ENCODE measurements at regions not wholly inside any gene's neighbourhood (a gene's known extent, or its start where the extent isn't known, plus 50 kb on each side); places are given as distances from the start of the nearest gene placed in this dataset.

DNA sequence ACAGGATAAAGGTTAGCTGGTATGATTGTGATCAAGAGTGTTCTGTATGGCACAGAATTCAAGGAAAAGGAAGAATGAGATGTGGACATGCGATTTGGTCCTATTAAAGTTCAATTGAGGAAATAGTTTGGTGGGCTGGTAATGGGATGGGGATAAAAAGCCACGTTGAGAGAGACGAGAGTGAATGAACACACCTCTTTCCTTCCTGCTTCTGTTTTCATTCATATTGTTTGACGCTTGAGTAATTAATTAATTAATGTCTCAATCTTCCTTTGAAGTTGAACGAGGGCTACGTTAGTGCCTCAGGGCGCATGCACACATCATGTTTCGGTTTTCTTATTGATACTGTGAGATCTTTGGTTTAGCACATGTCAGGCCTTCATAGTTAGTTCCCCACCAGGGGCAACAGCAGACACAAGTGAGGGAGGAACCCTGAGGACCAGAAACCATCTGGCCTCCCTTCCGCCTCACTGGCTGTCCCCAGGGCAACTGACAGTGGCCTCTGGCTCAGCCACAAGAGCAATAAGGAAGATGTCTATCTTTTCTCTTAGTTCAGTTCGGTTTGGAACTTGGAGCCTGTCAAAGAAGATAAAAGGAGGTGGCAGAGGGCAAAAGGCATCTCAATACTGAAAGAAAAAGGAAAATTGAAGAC lies 116.0 kb downstream of the LIPG start:
- H3K4me3 ChIP-seq (ENCODE audit: low read depth, low read length): no peak overlapping the region
- no peaks in the 10 kb centered on the region for H3K36me3 ChIP-seq (ENCODE audit: insufficient read depth, low read length)
- H3K27me3 ChIP-seq (ENCODE audit: insufficient read depth, low read length): peaks cover 8% of the 10 kb centered on the region; the same call in 1 of the 2 replicates
- H3K27ac ChIP-seq (ENCODE audit: low read depth, low read length): no peak overlapping the region
- no peak overlapping the region for H2AFZ ChIP-seq (ENCODE audit: low read length, unreplicated experiment)
- H3K4me1 ChIP-seq (ENCODE audit: control insufficient read depth, insufficient read depth, low read length, unreplicated experiment): peaks cover 7% of the 10 kb centered on the region
- H3K79me2 ChIP-seq (ENCODE audit: control insufficient read depth, insufficient read depth, low read length, unreplicated experiment): no peaks in the 10 kb centered on the region

DNA sequence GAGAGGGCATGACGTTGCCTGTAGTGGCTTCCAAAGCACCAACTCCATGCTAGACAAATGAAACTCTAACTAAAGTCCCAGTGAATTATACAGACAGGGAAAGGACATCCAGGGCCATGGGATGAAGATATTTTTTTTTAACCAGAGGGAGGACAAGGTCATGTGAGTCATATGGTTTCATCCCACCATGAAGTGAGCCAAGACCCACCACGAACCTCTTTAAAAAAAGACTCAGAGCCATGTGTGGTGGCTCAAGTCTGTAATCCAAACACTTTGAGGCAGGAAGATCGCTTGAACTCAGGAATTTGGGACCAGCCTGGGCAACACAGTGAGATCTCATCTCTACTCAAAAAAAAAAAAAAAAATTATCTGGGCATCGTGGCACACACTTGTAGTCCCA lies 115.2 kb downstream of the LIPG start:
- H3K79me2 ChIP-seq (ENCODE audit: control insufficient read depth, insufficient read depth, low read length, unreplicated experiment): no peaks in the 10 kb centered on the region
- H3K36me3 ChIP-seq (ENCODE audit: insufficient read depth, low read length): no peaks in the 10 kb centered on the region
- H3K4me3 ChIP-seq (ENCODE audit: low read depth, low read length): no peak overlapping the region
- H3K27me3 ChIP-seq (ENCODE audit: insufficient read depth, low read length): peaks cover 8% of the 10 kb centered on the region; the same call in 1 of the 2 replicates
- no peak overlapping the region for H3K27ac ChIP-seq (ENCODE audit: low read depth, low read length)
- H3K4me1 ChIP-seq (ENCODE audit: control insufficient read depth, insufficient read depth, low read length, unreplicated experiment): peaks cover 2% of the 10 kb centered on the region
- no peak overlapping the region for H2AFZ ChIP-seq (ENCODE audit: low read length, unreplicated experiment)

DNA sequence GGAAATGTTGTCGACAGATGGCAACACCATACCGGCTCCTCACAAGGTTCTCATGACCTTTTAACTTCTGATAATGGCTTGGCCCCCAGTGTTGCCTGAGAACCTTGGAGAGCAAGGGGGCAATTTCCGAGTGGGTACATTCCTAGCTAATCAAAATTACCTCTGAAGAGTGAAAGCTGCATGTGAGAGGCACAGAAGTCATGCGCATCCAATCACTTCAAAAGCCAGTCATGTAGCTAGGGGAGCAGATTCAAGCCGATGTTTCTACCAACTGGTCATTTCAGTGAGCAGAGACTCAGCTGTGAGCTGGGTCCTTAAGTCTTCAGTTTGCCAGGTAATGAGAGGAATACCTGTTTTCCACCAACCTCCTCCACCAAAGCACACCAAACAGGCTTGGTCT lies 111.4 kb downstream of the LIPG start:
- Histone ChIP-seq H3K79me2 (ENCODE audit: control insufficient read depth, insufficient read depth, low read length, unreplicated experiment) (no peaks in the 10 kb centered on the region), H3K4me1 (ENCODE audit: control insufficient read depth, insufficient read depth, low read length, unreplicated experiment) (peaks cover 2% of the 10 kb centered on the region), H3K36me3 (ENCODE audit: insufficient read depth, low read length) (no peaks in the 10 kb centered on the region), H3K27me3 (ENCODE audit: insufficient read depth, low read length) (peaks cover 8% of the 10 kb centered on the region; the same call in 1 of the 2 replicates), H2AFZ (ENCODE audit: low read length, unreplicated experiment) (no peak overlapping the region), H3K4me3 (ENCODE audit: low read depth, low read length) (no peak overlapping the region), H3K27ac (ENCODE audit: low read depth, low read length) (no peak overlapping the region)

DNA sequence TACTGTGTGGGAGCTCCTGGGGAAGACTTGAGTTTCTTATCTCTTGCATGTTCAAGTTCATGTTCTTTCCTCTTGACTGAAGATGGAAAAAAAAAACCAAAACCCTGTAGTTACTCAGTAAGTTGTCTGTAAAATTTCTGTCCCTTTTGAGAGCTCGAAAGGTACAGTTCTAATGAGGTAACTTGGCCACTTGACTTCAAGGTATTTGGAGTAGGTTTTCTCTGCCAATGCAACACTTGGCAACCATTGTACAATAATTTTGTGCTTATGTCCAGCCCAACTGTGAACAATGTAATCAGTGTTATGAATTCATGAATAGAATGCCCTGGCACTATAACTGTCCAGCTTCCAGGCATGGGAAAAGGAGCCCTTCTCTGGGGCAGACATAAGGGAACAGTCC lies 111.0 kb downstream of the LIPG start:
- Histone ChIP-seq H2AFZ (ENCODE audit: low read length, unreplicated experiment) (no peak overlapping the region), H3K79me2 (ENCODE audit: control insufficient read depth, insufficient read depth, low read length, unreplicated experiment) (no peaks in the 10 kb centered on the region), H3K27me3 (ENCODE audit: insufficient read depth, low read length) (peaks cover 8% of the 10 kb centered on the region; the same call in 1 of the 2 replicates), H3K36me3 (ENCODE audit: insufficient read depth, low read length) (no peaks in the 10 kb centered on the region), H3K27ac (ENCODE audit: low read depth, low read length) (no peak overlapping the region), H3K4me1 (ENCODE audit: control insufficient read depth, insufficient read depth, low read length, unreplicated experiment) (peaks cover 2% of the 10 kb centered on the region), H3K4me3 (ENCODE audit: low read depth, low read length) (no peak overlapping the region)

DNA sequence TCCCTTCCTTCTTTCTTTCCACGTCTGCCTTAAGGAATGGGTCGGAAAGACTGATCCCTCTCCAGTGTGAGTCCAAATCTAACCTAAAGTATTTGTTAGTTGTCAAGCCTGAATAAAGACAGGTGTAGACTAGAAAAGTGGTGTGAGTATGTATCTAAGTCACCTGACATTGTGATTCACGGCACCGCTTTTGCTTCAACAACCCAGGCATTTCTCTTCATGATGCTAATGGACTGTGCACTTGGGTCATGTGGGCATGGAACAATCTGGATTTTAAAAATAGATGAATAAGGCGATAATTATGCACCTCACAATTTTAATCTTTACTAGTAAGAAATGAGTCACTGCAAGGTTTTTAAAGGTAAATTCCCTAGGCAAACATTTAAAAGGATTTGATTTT lies 107.5 kb downstream of the LIPG start:
- Histone ChIP-seq H3K4me3 (ENCODE audit: low read depth, low read length) (no peak overlapping the region), H3K4me1 (ENCODE audit: control insufficient read depth, insufficient read depth, low read length, unreplicated experiment) (peaks cover 17% of the 10 kb centered on the region), H2AFZ (ENCODE audit: low read length, unreplicated experiment) (no peak overlapping the region), H3K79me2 (ENCODE audit: control insufficient read depth, insufficient read depth, low read length, unreplicated experiment) (no peaks in the 10 kb centered on the region), H3K27ac (ENCODE audit: low read depth, low read length) (no peak overlapping the region), H3K27me3 (ENCODE audit: insufficient read depth, low read length) (peaks cover 8% of the 10 kb centered on the region; the same call in 1 of the 2 replicates), H3K36me3 (ENCODE audit: insufficient read depth, low read length) (no peaks in the 10 kb centered on the region)

DNA sequence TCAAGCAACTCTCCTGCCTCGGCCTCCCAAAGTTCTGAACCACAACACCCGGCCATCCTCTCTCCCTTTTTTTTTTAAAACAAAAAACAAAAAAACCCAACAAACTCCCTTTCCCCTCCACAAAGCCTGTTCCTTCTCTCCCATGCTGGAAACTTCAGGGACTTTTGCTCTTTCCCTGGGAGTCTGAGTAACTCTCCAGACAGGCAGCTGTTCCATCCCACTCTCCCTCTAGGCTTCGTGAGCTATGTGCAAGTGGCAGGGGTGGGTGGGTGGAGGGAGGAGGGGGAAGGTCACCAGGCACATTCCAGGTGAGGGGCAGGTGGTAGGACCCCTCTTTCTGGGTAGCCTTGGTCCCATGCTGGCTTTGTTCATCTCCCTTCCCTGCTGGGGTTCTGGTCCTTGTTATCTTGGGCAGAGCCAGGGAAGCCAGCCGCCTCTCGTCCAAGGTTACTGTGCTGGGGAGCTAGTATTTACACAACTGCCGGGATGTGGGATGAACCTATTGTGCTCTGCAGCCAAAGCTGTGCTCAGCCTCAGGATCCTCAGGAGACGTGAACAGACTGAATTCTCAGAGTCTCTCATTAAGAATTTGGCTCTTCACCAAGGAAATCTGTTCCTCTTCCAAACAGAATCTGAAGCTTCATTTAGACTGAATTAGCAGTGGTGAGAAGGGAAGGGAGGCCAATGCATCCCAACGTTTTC lies 106.9 kb downstream of the LIPG start:
- H3K79me2 ChIP-seq (ENCODE audit: control insufficient read depth, insufficient read depth, low read length, unreplicated experiment): no peaks in the 10 kb centered on the region
- no peak overlapping the region for H3K4me3 ChIP-seq (ENCODE audit: low read depth, low read length)
- H3K36me3 ChIP-seq (ENCODE audit: insufficient read depth, low read length): no peaks in the 10 kb centered on the region
- no peak overlapping the region for H2AFZ ChIP-seq (ENCODE audit: low read length, unreplicated experiment)
- H3K4me1 ChIP-seq (ENCODE audit: control insufficient read depth, insufficient read depth, low read length, unreplicated experiment): peaks cover 17% of the 10 kb centered on the region
- peaks cover 4% of the 10 kb centered on the region; the same call in 1 of the 2 replicates for H3K27me3 ChIP-seq (ENCODE audit: insufficient read depth, low read length)
- no peak overlapping the region for H3K27ac ChIP-seq (ENCODE audit: low read depth, low read length)

DNA sequence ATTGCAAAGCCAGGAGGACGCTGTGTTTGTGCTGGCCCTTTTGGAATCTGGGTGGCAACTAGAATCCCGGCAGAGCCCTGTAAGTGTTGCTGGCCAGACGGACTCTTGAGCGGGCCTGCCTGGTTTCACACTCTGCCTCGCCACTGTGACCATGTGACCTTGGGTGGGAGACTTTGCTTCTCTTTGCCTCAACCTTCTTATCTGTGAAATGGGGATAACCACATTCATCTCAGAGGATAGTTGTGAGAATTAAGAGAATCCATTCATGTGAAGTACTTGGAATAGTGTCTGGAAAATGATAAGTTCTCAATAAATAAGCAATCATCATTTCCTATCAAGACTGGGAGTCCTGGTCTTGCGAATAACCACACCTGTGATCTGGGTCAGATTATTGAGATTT lies 105.6 kb downstream of the LIPG start:
- Histone ChIP-seq H3K4me3 (ENCODE audit: low read depth, low read length) (no peak overlapping the region), H3K27me3 (ENCODE audit: insufficient read depth, low read length) (no peaks in the 10 kb centered on the region), H2AFZ (ENCODE audit: low read length, unreplicated experiment) (no peak overlapping the region), H3K36me3 (ENCODE audit: insufficient read depth, low read length) (no peaks in the 10 kb centered on the region), H3K4me1 (ENCODE audit: control insufficient read depth, insufficient read depth, low read length, unreplicated experiment) (peaks cover 17% of the 10 kb centered on the region), H3K79me2 (ENCODE audit: control insufficient read depth, insufficient read depth, low read length, unreplicated experiment) (no peaks in the 10 kb centered on the region), H3K27ac (ENCODE audit: low read depth, low read length) (no peak overlapping the region)

DNA sequence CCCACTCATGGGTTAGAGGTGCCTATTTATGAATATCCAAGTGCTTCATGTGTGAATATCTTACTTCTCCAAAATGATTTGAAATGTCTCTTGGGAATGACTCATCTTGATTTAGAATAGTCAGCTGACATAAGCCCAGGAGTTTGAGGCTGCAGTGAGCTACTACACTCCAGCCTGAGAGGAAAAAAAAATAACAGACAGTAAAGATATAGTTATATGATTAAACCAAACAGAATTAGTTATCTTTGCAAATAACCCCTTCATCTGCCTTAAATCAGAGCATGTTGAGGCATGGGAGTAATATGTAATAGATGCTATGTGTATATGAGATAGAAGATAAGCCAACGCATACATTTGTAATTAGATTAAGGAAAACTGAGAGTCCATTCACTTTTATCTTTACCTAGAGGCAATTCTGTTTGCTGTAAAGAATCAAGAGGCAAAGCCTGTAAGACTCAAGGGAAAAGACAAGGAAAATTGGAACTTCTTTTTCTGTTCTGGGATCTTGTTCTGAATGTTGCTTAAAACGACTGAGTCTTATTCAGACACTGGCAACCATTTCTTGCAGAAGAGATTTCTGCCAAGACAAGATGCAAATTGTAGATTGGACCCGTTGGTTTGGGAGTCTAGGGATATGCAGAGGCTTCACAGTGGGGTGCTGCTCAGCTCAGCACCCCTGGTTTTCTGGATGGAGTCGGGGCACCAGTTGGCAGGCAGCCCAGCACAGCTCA lies 104.4 kb downstream of the LIPG start:
- peak overlapping the region; percentile 11 for H2AFZ ChIP-seq (ENCODE audit: low read length, unreplicated experiment)
- H3K27me3 ChIP-seq (ENCODE audit: insufficient read depth, low read length): no peaks in the 10 kb centered on the region
- peak overlapping the region; percentile 40; the same call in 1 of the 2 replicates for H3K27ac ChIP-seq (ENCODE audit: low read depth, low read length)
- H3K4me3 ChIP-seq (ENCODE audit: low read depth, low read length): peak overlapping the region; percentile 17; the same call in 1 of the 2 replicates
- no peaks in the 10 kb centered on the region for H3K36me3 ChIP-seq (ENCODE audit: insufficient read depth, low read length)
- H3K79me2 ChIP-seq (ENCODE audit: control insufficient read depth, insufficient read depth, low read length, unreplicated experiment): no peaks in the 10 kb centered on the region
- H3K4me1 ChIP-seq (ENCODE audit: control insufficient read depth, insufficient read depth, low read length, unreplicated experiment): peaks cover 17% of the 10 kb centered on the region

DNA sequence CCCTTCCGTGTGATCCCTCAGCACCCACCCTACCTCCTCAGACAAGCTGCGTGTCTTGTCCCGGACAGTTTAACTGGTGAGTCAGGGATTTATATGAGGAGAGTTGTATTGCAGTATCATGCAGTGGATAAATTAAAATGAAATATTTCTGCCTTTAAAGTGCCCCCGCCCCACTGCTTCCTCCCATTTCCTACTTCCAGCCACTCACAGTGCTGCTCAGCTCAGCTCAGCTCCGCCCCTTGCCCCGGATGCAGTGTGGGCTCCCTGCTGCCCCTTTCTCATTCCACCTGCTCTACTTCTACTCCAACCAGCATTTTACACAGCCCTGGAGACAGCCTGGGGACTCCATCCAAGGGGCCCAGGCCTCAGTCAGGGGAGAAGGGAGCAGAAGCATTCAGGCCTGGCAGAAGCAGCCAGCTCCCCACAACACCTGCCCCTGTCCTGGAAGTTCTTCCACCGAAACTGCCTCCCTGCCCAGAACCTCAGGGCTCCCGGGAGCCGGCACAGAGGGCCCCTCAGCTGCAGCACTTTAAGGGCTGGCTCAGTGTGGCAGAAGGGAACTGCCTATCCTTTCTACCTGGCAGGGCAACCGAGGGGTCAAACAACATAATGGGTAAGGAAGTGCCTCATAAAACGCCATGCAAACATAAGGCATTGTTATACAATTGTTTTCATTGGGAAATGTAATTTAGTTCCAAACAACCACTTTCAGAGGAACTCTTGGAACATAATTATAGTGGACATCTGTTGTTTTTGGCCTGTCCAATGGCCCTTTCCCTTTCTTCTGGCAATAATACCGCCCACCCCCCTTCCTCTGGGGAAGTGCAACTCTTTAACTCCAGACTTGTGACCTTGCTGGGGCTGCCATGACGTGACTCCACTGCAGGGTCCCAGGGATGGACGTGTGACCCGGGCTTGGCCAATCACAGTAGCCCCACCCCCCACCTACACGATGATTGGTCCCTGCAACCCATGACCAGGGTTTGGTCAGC lies 102.3 kb downstream of the LIPG start:
- no peak overlapping the region for H3K27ac ChIP-seq (ENCODE audit: low read depth, low read length)
- H3K27me3 ChIP-seq (ENCODE audit: insufficient read depth, low read length): no peaks in the 10 kb centered on the region
- no peak overlapping the region for H3K4me3 ChIP-seq (ENCODE audit: low read depth, low read length)
- H3K4me1 ChIP-seq (ENCODE audit: control insufficient read depth, insufficient read depth, low read length, unreplicated experiment): peaks cover 17% of the 10 kb centered on the region
- H3K36me3 ChIP-seq (ENCODE audit: insufficient read depth, low read length): no peaks in the 10 kb centered on the region
- H2AFZ ChIP-seq (ENCODE audit: low read length, unreplicated experiment): no peak overlapping the region
- H3K79me2 ChIP-seq (ENCODE audit: control insufficient read depth, insufficient read depth, low read length, unreplicated experiment): no peaks in the 10 kb centered on the region

DNA sequence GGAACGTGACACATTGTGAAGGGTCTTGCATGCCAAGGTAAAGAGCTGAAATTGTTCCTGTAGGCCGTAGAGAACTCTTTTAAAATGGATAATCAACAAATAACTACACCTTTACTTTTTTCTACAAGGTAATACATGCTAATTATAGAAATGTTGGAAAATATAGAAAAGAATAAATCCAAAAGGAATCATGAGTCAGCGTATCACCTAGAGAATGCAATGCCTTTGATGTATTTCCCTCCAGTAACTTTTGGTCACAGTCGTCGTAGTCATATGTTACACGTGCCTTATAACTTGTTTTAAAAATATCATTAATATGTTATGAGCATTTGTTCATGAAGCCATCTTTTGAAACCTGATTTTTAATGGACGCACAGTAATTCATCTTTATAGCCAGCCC lies 100.6 kb downstream of the LIPG start:
- H3K27me3 ChIP-seq (ENCODE audit: insufficient read depth, low read length): no peaks in the 10 kb centered on the region
- H3K79me2 ChIP-seq (ENCODE audit: control insufficient read depth, insufficient read depth, low read length, unreplicated experiment): no peaks in the 10 kb centered on the region
- peaks cover 17% of the 10 kb centered on the region for H3K4me1 ChIP-seq (ENCODE audit: control insufficient read depth, insufficient read depth, low read length, unreplicated experiment)
- H3K4me3 ChIP-seq (ENCODE audit: low read depth, low read length): no peak overlapping the region
- no peak overlapping the region for H2AFZ ChIP-seq (ENCODE audit: low read length, unreplicated experiment)
- H3K27ac ChIP-seq (ENCODE audit: low read depth, low read length): no peak overlapping the region
- no peaks in the 10 kb centered on the region for H3K36me3 ChIP-seq (ENCODE audit: insufficient read depth, low read length)
